IMR-90 (cell line): ENCODE measurements at regions not wholly inside any gene's neighbourhood (a gene's known extent, or its start where the extent isn't known, plus 50 kb on each side); places are given as distances from the start of the nearest gene placed in this dataset.

Experiments
- ATAC-seq: fragments of 200-7000 bp; cut with Tn5 transposase; 2 replicates; pipeline ENCODE4 v1.9.1; 2020; ENCODE audit warnings: low read depth, mild to moderate bottlenecking, moderate library complexity
- BruUV-seq: library from RNA; stranded (reverse); fragments of 400-500 nt; replicated peaks from 2 replicates; lab custom pipeline; 2021; lab: Mats Ljungman, UMichigan
- CTCF ChIA-PET: fragments of 300-600 bp; formaldehyde crosslinking; extraction: SDS; loops from one replicate; lab custom pipeline; 2021; ENCODE audit warnings: antibody characterized with exemption; lab: Yijun Ruan, JAX
- POLR2A ChIA-PET: fragments of 300-600 bp; sonication (Branson Sonifier 250); formaldehyde crosslinking; loops from one replicate; lab custom pipeline; 2022; ENCODE audit warnings: antibody characterized with exemption; ENCODE audit not compliant: unreplicated experiment; lab: Charles Lee
- DNase-seq: peaks from one replicate; pipeline ENCODE4 v3.0.0; 2013
- H2AFZ ChIP-seq: replicated peaks from 2 replicates; pipeline ENCODE3; 2013; ENCODE audit warnings: low read length, mild to moderate bottlenecking; ENCODE audit not compliant: poor library complexity
- H2AK5ac ChIP-seq: 2 replicates; pipeline ENCODE4 v1.6.1; 2013; ENCODE audit warnings: low read depth, low read length, inconsistent platforms
- H2AK9ac ChIP-seq: replicated peaks from 2 replicates; pipeline ENCODE3; 2013; ENCODE audit warnings: mild to moderate bottlenecking, low read depth, low read length, moderate library complexity; ENCODE audit not compliant: poor library complexity
- H2BK120ac ChIP-seq: 2 replicates; pipeline ENCODE4 v1.6.1; 2013; ENCODE audit warnings: low read depth, low read length, inconsistent platforms
- H2BK15ac ChIP-seq: 3 replicates; pipeline ENCODE4 v1.6.1; 2013; ENCODE audit warnings: low read depth, low read length, inconsistent platforms
- H2BK20ac ChIP-seq: 2 replicates; pipeline ENCODE4 v1.6.1; 2013; ENCODE audit warnings: low read depth, mild to moderate bottlenecking, inconsistent platforms, low read length, moderate library complexity
- H2BK5ac ChIP-seq: 2 replicates; pipeline ENCODE4 v1.6.1; 2013; ENCODE audit warnings: mild to moderate bottlenecking, low read depth, low read length, inconsistent platforms; ENCODE audit not compliant: poor library complexity, severe bottlenecking
- H3K14ac ChIP-seq: replicated peaks from 2 replicates; pipeline ENCODE4 v1.6.1; 2013; ENCODE audit warnings: low read depth, low read length, inconsistent platforms
- H3K18ac ChIP-seq: 2 replicates; pipeline ENCODE4 v1.6.1; 2013; ENCODE audit warnings: low read depth, low read length, control low read depth
- H3K23ac ChIP-seq: 2 replicates; pipeline ENCODE4 v1.6.1; 2013; ENCODE audit warnings: low read depth, low read length, inconsistent platforms
- H3K27ac ChIP-seq: 2 replicates; pipeline ENCODE4 v1.5.1; 2013; ENCODE audit warnings: mild to moderate bottlenecking, control low read depth, low read length; ENCODE audit not compliant: insufficient read depth
- H3K27me3 ChIP-seq: 2 replicates; pipeline ENCODE4 v1.6.1; 2013; ENCODE audit warnings: low read length; ENCODE audit not compliant: control insufficient read depth, insufficient read depth
- H3K36me3 ChIP-seq: 2 replicates; pipeline ENCODE4 v1.6.1; 2013; ENCODE audit warnings: low read length, mixed read lengths; ENCODE audit not compliant: control insufficient read depth, insufficient read depth
- H3K4ac ChIP-seq: 2 replicates; pipeline ENCODE4 v1.6.1; 2013; ENCODE audit warnings: low read depth, low read length, inconsistent platforms
- H3K4me1 ChIP-seq: 2 replicates; pipeline ENCODE4 v1.6.1; 2013; ENCODE audit warnings: low read length, mixed read lengths; ENCODE audit not compliant: control insufficient read depth, insufficient read depth
- H3K4me2 ChIP-seq: 2 replicates; pipeline ENCODE4 v1.6.1; 2013; ENCODE audit warnings: low read depth, mild to moderate bottlenecking, control low read depth, low read length, moderate library complexity
- H3K4me3 ChIP-seq: 2 replicates; pipeline ENCODE4 v1.5.1; 2013; ENCODE audit warnings: low read depth, mild to moderate bottlenecking, control low read depth, low read length, moderate library complexity; ENCODE audit not compliant: insufficient read depth
- H3K56ac ChIP-seq: 2 replicates; pipeline ENCODE4 v1.6.1; 2013; ENCODE audit warnings: low read length, inconsistent platforms; ENCODE audit not compliant: insufficient read depth; ENCODE audit errors: extremely low read depth
- H3K79me1 ChIP-seq, 2 experiments: 2 replicates each; pipeline ENCODE4 v1.6.1; 2013; ENCODE audit warnings: low read length in 2 of 2, inconsistent platforms in 1 of 2, low read depth in 1 of 2
- H3K9ac ChIP-seq: 2 replicates; pipeline ENCODE4 v1.6.1; 2013; ENCODE audit warnings: low read depth, low read length, control low read depth
- H3K9me1 ChIP-seq: 2 replicates; pipeline ENCODE4 v1.6.1; 2013; ENCODE audit warnings: low read length, inconsistent platforms; ENCODE audit not compliant: insufficient read depth
- H3K9me3 ChIP-seq: 2 replicates; pipeline ENCODE4 v1.6.1; 2013; ENCODE audit warnings: low read length; ENCODE audit not compliant: control insufficient read depth, insufficient read depth
- H4K20me1 ChIP-seq: 2 replicates; pipeline ENCODE4 v1.6.1; 2013; ENCODE audit warnings: low read length, inconsistent platforms; ENCODE audit not compliant: insufficient read depth
- H4K5ac ChIP-seq: 2 replicates; pipeline ENCODE4 v1.6.1; 2013; ENCODE audit warnings: mild to moderate bottlenecking, low read depth, low read length, control low read depth
- H4K8ac ChIP-seq, 2 experiments: 2 replicates each; pipeline ENCODE4 v1.6.1; 2013; ENCODE audit warnings: low read depth in 2 of 2, low read length in 2 of 2, control low read depth in 1 of 2, inconsistent platforms in 1 of 2
- H4K91ac ChIP-seq: 2 replicates; pipeline ENCODE4 v1.6.1; 2013; ENCODE audit warnings: low read depth, low read length, inconsistent platforms; ENCODE audit not compliant: insufficient read depth
- CHD1 ChIP-seq: IDR thresholded peaks from 2 replicates; pipeline ENCODE4 v1.6.1; 2012; ENCODE audit warnings: low read depth, low read length, improper control_type of control experiment
- MAZ ChIP-seq: IDR thresholded peaks from 2 replicates; pipeline ENCODE4 v1.6.1; 2012; ENCODE audit warnings: low read depth, mild to moderate bottlenecking, low read length, improper control_type of control experiment, moderate library complexity, borderline replicate concordance
- MXI1 ChIP-seq: IDR thresholded peaks from 2 replicates; pipeline ENCODE4 v1.6.1; 2012; ENCODE audit warnings: low read depth, mild to moderate bottlenecking, low read length, moderate library complexity, borderline replicate concordance
- RAD21 ChIP-seq: IDR thresholded peaks from 2 replicates; pipeline ENCODE4 v1.6.1; 2012; ENCODE audit warnings: low read length, improper control_type of control experiment
- RFX5 ChIP-seq: IDR thresholded peaks from 2 replicates; pipeline ENCODE4 v1.8.0; 2012; ENCODE audit warnings: low read depth, mild to moderate bottlenecking, low read length, moderate library complexity
- dilution Hi-C: fragments of 300-500 bp; cut with HindIII; formaldehyde crosslinking; loops from one replicate; pipeline ENCODE4 v1.14.3; 2018; ENCODE audit warnings: low sequenced_read_pairs; ENCODE audit not compliant: unreplicated experiment
- in situ Hi-C: fragments of 300-500 bp; cut with MboI; formaldehyde crosslinking; loops from 3 replicates; pipeline ENCODE4 v1.14.3; 2019; ENCODE audit warnings: low sequenced_read_pairs, inconsistent platforms, mixed read lengths
- intact Hi-C: fragments of 100-400 bp; cut with micrococcal nuclease; formaldehyde crosslinking; loops from 2 replicates; pipeline ENCODE4 v1.10.0; 2022
- TF ChIP-seq, protein P1 (sequence below): fragments of 150-350 bp; IDR thresholded peaks from 2 replicates; pipeline ENCODE4 v1.6.1; 2017; ENCODE audit warnings: mild to moderate bottlenecking, antibody characterized with exemption, low read length, low read depth

DNA sequence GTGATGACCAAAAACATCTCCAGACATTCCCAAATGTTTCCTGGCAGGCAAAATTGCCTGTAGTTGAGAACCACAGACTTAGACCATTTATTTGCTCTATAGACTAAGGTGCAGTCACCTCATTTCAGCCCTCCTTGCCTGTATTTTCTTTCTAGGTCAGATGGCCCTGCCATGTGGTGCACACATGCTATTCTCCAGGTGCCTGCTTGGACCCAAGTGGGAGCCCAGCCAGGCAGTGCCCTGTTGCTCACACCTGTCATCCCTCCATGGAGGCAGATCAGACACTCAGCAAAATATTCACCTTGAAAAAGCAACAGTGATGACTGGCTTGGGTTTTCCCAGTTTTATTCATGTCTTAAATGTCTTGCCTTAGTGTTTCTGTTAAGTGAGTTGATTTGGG is 311.4 kb downstream of the TFAP2C start:
- H3K9ac ChIP-seq: no peak overlapping the region
- ChIA-PET POLR2A (no interaction called here), CTCF (no interaction called here)
- no peaks in the 10 kb centered on the region for H3K36me3 ChIP-seq
- no peak for TF ChIP-seq CHD1
- TF ChIP-seq MXI1: no peak
- TF ChIP-seq, protein P1, sequence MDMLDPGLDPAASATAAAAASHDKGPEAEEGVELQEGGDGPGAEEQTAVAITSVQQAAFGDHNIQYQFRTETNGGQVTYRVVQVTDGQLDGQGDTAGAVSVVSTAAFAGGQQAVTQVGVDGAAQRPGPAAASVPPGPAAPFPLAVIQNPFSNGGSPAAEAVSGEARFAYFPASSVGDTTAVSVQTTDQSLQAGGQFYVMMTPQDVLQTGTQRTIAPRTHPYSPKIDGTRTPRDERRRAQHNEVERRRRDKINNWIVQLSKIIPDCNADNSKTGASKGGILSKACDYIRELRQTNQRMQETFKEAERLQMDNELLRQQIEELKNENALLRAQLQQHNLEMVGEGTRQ: no peak
- no peak for TF ChIP-seq RFX5
- no peak for TF ChIP-seq MAZ
- TF ChIP-seq RAD21: no peak
- no peak overlapping the region for H3K14ac ChIP-seq
- no peak overlapping the region for H4K5ac ChIP-seq
- H3K18ac ChIP-seq: no peak overlapping the region
- no peak overlapping the region for H2AK9ac ChIP-seq
- no peak for ATAC-seq
- no peak overlapping the region for H3K4me2 ChIP-seq
- H3K4ac ChIP-seq: no peak overlapping the region
- H3K9me1 ChIP-seq: no peaks in the 10 kb centered on the region
- no peak overlapping the region for H2BK20ac ChIP-seq
- H3K27ac ChIP-seq: no peak overlapping the region
- H2AK5ac ChIP-seq: no peak overlapping the region
- H4K20me1 ChIP-seq: no peaks in the 10 kb centered on the region
- no peaks in the 10 kb centered on the region for H3K9me3 ChIP-seq
- intact Hi-C loops: no loop called here
- in situ Hi-C loops: no loop called here
- no TSS peak for BruUV-seq
- H3K23ac ChIP-seq: no peak overlapping the region
- dilution Hi-C loops: no loop called here
- no peak overlapping the region for H3K56ac ChIP-seq
- no peaks in the 10 kb centered on the region for H3K79me1 ChIP-seq
- H3K4me1 ChIP-seq: no peaks in the 10 kb centered on the region
- H3K27me3 ChIP-seq: no peaks in the 10 kb centered on the region; the same call in 1 of the 2 replicates
- no peak overlapping the region for H4K8ac ChIP-seq
- H2AFZ ChIP-seq: no peak overlapping the region
- DNase-seq: no peak
- H2BK5ac ChIP-seq: no peak overlapping the region
- no peak overlapping the region for H2BK15ac ChIP-seq
- H4K91ac ChIP-seq: no peak overlapping the region
- H3K4me3 ChIP-seq: no peak overlapping the region
- no peak overlapping the region for H2BK120ac ChIP-seq
